HG03095 (cell line): ENCODE measurements at regions not wholly inside any gene's neighbourhood (a gene's known extent, or its start where the extent isn't known, plus 50 kb on each side); places are given as distances from the start of the nearest gene placed in this dataset.

Experiments used
- ATAC-seq: cut with Tn5 transposase; IDR thresholded peaks from one replicate; pipeline ENCODE4 v1.9.1; 2021; ENCODE audit warnings: moderate library complexity; ENCODE audit not compliant: unreplicated experiment

DNA sequence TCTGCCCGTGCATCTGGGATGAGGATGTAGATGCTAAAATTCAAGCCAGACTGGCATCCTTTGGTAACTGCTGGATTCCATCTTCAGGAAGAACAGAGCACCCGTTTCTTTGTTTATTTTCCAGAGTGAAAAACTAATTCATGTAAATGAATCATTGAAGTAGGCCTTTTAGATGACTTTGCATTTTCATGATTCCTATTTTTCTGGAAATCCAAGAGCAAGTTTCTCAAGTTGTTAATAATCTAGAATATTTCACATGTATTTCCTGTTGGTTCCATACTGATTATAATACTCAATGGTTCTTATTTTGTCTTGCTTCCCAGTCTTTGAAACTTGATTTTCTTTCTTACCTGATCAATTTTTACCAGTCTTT is 328.4 kb downstream of the LPIN1 start:
- ATAC-seq: no peak

GRCh38 chr2:12075603-12076002 is 329.2 kb downstream of the LPIN1 start:
- no peak for ATAC-seq

GRCh38 chr2:12076810-12077209 is 330.4 kb downstream of the LPIN1 start:
- no peak for ATAC-seq

DNA sequence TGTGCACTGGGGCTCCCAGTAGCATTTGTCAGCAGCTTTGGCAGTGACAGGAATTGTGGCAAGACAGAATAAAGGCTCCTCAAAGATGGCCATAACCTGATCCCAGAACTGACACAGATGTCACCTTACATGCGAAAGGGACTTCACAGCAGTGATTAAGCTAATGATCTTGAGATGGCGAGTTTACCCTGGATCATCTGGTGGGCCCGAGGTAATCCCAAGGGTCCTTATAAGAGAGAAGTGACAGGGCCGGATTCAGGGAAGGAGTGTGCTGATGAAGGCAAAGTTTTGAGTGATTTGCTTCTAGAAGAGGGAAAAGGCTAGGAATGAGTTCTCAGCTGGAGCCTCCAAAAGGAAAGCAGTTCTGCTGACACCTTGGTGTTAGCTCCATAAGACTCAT is 333.9 kb downstream of the LPIN1 start:
- no peak for ATAC-seq

GRCh38 chr2:12081481-12082210 is 335.2 kb downstream of the LPIN1 start:
- no peak for ATAC-seq

GRCh38 chr2:12083081-12083581 is 336.7 kb downstream of the LPIN1 start:
- ATAC-seq: no peak

GRCh38 chr2:12083713-12084419 is 337.4 kb downstream of the LPIN1 start:
- ATAC-seq: no peak

DNA sequence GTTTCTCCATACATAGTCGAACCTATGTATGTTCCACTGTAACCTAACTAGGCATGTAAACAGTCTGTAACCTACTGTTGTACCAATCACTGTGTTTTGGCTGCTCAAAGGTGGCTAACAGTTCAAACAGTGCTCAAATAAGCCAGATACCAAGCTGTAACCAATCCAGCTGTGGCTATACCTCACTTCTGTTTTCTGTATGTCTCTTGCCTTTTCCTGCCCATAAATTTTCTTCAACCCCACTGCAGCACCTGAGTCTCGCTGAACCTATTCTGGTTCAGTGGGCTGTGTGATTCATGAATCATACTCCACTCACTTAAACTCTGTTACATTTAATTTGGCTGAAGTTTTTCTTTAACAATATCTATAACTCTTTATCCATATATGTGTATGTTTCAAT is 340.7 kb downstream of the LPIN1 start:
- ATAC-seq: no peak

DNA sequence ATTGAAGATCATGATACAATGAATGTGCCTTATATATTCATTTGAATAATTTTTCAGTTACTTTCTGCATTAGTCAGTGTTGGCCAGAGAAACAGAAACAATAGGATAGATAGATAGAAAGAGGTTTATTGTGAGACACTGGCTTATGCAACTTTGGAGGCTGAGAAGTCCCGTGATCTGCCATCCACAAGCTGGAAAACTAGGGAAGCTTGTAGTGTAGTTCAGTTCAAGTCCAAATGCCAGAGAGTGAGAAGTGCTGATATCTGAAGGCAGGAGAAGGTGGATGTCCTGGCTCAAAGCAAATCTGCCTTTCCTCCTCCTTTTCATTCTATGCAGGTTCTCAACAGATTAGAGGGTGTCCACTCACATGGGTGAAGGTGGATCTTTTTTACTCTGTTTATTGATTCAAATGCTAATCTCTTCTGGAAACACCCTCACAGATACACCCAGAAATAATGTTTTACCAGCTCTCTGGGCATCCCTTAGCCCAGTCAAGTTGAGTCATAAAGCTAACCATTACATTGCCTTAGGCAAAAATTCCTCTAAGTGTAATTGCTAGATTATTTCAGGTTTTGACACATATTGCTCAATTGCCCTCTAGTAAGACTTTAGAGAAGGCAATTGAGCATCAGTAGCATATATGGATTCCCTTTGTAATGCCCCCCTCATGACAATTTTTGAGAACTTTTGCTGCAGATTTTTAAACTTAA is 341.4 kb downstream of the LPIN1 start:
- ATAC-seq: no peak

- ATAC-seq: no peak
Measured at GRCh38 chr2:12089001-12089400, 342.6 kb downstream of the LPIN1 start.

DNA sequence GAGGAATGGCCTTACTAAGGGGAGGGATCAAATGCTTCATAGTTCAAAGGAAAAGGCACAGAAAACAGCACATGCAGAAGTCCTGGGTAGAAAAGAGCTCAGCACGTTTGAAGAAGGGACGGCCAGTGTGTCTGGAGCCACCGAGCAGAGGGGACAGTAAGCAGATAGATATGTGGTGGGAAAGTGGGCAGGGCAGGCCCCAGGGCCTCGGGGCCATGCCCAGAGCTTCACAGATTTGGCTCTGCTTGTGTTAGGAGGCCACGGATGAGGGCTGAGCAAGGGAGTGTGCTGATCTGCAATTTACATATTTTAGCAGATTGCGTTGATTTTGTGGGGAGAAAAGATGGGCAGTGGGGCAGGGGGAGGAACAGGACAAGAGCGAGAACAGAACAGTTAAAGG is 343.1 kb downstream of the LPIN1 start:
- no peak for ATAC-seq

- ATAC-seq: no peak
Measured at GRCh38 chr2:12090072-12090471, 343.6 kb downstream of the LPIN1 start.

DNA sequence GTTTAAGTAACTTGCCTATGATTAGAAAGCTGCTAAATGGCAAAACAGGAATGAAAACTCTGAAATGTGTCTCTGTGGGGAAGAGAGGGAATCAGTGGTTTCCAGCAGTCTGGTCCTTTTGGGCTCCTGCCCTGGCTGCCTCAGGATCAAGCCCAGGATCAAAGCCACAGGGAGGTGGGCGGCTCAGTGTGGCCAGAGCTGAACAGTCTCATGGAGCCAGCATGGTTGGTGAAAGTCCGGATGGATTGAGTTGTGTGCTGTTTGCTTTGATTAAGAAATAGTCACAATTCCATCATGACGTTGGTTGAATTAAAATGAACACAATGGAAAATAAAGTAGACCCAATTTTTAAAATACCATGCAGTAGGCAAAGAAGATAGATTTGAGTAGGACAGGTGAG is 344.2 kb downstream of the LPIN1 start:
- ATAC-seq: no peak

DNA sequence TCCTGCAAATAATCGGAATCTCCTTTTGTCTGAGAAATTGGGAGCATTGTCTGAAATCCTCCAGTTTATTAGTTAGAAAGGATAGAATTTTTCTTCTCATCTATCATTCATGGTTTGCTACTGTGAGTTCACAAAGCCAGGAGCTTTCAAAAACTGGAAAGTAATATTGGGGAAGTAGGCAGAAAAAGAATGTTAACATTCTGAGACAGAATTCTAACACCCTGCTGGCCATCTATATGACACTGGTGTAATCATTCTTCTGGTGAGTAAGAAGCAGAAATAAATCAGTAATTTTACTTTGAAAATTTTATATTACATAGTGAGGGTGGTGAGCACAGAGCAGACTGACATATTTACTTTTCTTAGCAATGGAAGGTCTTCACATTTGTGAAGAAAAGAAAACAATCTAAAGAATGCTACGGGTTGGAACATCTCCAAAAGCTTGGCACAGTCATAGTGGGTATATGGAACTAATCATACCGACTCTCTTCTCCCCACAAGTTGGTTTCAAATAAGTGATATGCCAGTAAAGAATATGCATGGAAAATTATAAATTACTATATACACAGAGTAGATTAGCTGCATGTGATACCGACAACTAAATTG is 344.9 kb downstream of the LPIN1 start:
- no peak for ATAC-seq

- no peak for ATAC-seq
Measured at GRCh38 chr2:12094134-12094533, 347.7 kb downstream of the LPIN1 start.

DNA sequence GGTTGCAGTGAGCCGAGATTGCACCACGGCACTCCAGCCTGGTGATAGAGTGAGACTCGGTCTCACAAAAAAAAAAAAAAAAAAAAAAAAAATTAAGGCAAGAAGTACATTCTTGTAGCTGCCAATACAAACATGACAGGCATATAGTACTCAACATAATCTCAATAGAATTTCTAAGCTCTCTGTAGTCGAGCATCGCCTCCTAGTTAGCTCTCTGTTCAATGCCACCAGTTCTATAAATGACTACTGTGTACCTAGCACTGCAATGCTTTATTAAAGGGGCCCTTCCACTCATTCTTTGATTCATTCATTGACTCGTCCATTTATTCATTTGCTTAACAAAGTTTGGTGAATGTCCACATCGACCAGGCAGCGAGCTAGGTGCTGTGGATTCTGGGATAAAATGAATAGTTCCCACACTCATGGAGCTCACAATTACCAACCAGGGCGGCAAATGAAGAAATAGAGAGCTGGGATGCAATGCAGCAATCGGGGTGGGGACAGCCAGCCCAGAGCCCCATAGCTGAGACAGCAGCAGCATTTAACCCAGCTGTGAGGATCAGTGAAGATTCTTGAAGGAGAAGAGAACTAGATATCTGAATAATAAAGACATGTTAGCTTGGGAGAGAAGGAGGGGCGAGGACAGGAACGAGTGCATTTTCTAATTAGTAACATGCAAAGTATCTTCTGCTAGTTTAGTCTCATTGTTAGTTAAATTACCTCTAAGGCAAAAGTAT is 349.8 kb downstream of the LPIN1 start:
- no peak for ATAC-seq

DNA sequence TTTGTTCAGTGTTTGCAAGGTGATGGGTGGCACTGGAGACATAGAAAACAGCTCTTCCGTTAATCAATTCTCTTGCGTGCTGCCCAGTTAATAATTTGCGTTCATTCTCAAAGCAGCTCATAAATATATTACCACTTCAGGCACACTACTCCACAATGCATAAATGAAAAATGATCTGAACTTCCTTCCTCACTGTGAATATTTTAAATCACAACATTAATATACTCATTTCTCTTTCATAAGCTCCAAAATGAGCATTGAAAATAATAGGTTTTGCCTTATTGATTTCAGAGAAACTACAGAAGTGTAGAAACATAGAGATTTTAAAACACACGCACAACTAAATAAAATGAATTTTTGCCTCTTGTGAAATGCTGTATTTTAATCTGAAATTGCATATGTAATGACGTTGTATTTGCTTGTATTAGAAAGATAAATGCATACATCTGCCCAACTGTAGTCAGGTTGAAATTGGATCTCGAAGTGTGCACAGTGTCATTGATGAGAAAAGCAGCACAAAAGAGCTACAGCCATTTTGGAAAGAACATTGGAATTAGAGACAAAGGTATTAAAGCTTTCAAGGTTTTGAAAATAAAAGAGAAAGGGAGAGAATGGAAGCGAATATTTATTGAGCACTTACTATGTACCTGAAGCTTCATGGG is 350.5 kb downstream of the LPIN1 start:
- ATAC-seq: no peak

DNA sequence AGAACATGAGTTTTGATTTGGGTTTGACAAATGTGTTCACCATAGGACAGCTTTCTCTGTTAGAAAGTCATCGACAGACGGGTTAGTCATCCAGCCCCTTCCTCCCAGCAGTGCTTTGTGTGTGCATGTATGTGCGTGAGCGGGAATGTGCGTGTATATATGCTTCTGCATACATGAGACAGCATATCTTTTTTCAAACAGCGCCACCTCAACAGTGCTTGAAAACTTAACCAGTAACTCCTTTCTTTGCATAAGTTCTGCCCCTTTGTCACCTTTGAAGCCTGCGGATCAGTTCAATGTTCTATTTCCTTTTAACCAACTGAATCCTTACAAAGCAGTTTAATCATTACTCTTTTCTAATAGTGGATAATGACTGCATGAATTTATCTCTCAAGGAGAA is 351.4 kb downstream of the LPIN1 start:
- no peak for ATAC-seq

- ATAC-seq: no peak
Measured at GRCh38 chr2:12099374-12099773, 352.9 kb downstream of the LPIN1 start.

DNA sequence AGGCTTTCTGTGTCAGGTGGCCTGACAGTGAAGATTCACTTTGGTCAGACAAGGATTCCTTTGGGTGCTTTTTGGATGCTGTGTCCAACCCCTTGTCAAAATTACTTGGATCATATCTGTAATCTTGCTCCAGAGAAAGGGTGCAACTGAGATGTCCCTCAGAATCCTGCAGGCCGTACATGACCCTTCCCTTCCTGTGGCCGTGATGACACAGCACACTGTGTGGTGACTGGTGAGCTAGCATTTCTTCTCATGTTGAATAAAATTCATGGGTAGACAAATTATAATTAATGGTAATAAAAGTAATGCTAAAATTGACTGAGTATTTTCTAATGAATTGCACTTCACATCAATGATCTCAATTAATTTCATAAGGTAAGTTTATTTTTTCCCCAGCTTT is 356.2 kb downstream of the LPIN1 start:
- ATAC-seq: no peak
